GM18505 (cell line): ENCODE measurements at regions not wholly inside any gene's neighbourhood (a gene's known extent, or its start where the extent isn't known, plus 50 kb on each side); places are given as distances from the start of the nearest gene placed in this dataset.

Experiments used
- ATAC-seq: cut with Tn5 transposase; IDR thresholded peaks from one replicate; pipeline ENCODE4 v1.9.1; 2021; ENCODE audit not compliant: unreplicated experiment
- POLR2A ChIP-seq: IDR thresholded peaks from 4 replicates; pipeline ENCODE4 v1.6.1; 2011; ENCODE audit warnings: borderline replicate concordance; ENCODE audit not compliant: insufficient read depth, insufficient read length; ENCODE audit errors: extremely low read depth

DNA sequence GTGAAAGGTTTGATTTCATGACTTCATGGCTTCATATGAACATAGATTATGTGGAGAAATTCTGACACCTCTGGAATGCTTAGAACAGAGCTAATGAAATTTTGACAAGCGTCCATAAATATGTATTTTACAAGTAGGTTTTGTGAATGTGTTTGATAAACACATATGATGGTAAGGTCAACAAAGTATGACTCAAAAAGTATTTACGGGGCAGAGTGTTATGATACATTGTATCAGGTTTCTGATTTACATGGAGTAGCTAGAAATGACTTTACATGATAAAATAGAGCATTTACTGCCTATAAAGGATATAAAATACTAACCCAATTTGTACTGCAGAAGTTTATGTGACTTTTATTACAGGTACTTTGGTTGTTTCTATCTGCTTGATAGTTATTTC lies 206.3 kb downstream of the MDFIC start:
- TF ChIP-seq POLR2A = no peak
- no peak for ATAC-seq

- TF ChIP-seq POLR2A = no peak
- ATAC-seq = no peak
Measured at GRCh38 chr7:115127399-115128021, 205.6 kb downstream of the MDFIC start.

DNA sequence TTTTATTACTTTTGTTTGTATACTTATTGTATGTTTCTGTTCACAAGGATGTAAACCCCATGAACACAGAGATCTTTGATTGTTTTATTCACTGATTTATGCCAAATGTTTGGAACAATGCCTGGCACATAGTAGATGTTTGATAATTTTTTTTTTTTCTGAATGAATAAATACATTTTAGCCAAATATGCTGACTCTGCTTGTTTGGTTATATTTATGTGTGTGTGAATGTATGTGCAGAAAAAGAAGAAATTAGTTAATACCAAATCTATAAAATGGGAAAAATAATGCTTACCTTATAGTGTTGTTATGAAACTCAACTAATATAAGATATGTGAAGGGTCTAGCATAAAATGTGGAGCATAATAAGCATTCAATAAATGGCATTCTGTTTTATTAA lies 203.9 kb downstream of the MDFIC start:
- ATAC-seq = no peak
- no peak for TF ChIP-seq POLR2A

DNA sequence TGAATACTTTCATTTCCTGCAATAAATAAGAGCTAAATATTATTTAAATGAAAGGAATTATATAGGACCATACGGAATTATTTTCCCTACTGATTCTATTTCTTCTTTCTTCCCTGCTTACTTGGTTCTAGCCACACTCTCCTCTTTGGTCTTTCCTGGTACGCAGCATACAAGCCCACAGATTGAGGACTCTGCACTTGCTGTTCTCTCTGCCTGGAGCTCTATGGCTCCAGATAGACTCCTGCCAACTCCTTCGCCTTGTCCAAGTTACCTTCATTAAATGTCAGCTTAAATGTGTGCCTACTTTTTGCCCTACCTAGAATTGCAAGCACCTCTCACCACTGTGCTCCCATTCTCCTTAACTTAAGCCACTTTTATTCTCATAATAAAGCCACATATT lies 203.4 kb downstream of the MDFIC start:
- no peak for ATAC-seq
- no peak for TF ChIP-seq POLR2A

DNA sequence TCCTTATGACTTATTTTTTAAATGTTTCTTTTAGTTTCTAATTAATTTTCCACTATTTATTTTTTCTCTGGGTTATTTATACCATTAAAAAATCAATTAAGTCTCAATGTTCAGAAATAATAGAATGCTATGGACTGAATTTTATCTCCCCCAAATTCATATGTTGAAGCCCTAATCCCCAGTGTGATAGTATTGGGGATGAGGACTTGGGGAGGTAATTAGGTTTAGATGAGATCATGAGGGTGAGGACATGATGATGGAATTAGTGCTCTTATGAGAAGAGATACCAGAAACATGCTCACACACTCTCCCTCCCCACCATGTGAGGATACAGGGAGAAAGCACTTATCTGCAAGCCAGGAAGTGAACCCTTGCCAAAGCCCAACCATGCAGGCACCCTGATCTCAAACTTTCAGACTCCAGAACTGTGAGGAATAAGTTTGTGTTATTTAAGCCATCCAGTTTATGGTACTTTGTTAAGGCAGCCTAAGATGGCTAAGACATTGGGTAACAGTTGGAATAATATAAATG lies 202.6 kb downstream of the MDFIC start:
- TF ChIP-seq POLR2A = no peak
- ATAC-seq = no peak

- ATAC-seq = no peak
- no peak for TF ChIP-seq POLR2A
Measured at GRCh38 chr7:115123441-115123840, 201.5 kb downstream of the MDFIC start.

DNA sequence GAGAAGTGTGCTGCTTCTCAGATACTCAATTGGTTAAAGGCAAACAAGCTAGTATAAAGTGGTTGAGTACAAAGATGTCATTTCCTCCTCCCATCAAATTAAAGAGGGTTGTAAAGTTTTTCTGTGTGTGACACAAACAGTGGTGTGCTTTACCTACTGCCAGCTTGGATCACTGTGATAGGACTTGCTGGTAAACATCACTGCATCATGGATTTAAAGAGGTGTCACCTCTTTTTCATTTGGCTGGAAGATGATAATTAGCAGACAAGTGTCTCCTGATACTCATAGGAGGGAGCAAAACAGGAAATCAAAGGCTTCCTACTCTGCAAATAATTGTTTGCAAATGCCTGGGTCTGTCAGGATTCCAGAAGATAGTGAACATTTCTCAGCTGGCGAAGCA lies 200.5 kb downstream of the MDFIC start:
- ATAC-seq = no peak

GRCh38 chr7:115117748-115118147 lies 195.9 kb downstream of the MDFIC start:
- ATAC-seq = no peak

More for the DNA sequence above, 200.5 kb downstream of the MDFIC start:
- no peak for TF ChIP-seq POLR2A

GRCh38 chr7:115116773-115117715 lies 195.2 kb downstream of the MDFIC start:
- no peak for TF ChIP-seq POLR2A
- ATAC-seq = no peak

More at GRCh38 chr7:115117748-115118147, 195.9 kb downstream of the MDFIC start:
- no peak for TF ChIP-seq POLR2A

DNA sequence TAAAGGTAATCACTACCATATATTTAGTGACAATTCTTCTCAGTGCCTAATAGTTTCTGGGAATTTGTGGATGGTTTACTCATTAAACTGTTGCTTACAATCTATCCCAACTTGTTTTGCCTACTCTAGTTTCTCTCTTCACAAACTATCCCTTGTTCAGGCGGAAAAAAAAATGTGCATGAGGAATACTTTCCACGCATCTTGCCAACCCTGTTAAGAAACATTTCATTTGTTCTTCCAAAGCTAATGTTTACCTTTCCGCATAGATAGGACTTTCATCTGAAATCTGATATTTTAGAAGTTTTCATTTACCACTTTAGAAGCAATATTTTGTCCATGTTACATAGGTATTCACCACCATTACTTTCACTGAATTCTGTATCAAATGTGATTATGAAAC lies 191.9 kb downstream of the MDFIC start:
- no peak for TF ChIP-seq POLR2A
- ATAC-seq = no peak

- no peak for TF ChIP-seq POLR2A
- no peak for ATAC-seq
Measured at GRCh38 chr7:115113131-115113530, 191.2 kb downstream of the MDFIC start.

DNA sequence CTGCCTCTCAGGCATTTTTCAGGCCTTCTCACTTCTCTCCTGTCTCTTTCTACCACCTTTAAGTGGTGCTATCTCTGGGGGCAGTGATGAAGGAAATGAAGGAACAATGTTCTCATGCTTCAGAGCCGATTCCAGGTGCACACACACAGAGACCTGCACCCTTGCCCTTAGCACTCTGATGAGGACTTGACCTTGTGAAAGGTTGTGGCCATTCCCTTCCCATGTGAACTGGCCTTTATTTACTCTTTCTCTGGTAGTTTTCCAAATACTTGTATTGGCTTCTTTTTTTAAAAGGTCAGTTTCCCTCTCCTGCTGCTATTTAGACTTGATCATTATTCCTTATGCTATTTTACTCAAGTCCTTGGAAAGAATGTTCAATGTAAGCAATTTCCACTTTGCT lies 188.6 kb downstream of the MDFIC start:
- TF ChIP-seq POLR2A = no peak
- no peak for ATAC-seq

DNA sequence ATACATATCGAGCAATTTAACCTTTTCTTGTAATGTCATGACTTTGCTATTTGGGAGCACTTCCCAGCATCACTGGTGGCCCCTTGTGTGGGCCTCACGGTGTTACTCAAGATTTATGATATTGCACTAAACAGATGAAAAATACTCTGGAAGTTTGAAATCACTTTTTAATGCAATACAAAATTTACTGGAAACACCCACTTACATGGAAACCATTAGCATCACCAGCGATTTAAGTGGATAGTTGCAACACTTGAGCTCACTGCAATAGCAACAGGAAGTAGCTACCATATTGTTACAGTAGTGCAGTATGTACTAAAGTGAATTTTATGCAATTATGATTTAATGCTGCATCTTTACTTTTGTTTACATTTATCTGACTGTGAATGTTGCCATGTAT lies 184.4 kb downstream of the MDFIC start:
- no peak for ATAC-seq
- TF ChIP-seq POLR2A = no peak

GRCh38 chr7:115102738-115103137 lies 180.8 kb downstream of the MDFIC start:
- ATAC-seq = no peak
- TF ChIP-seq POLR2A = no peak
